ENCODE measurements at regions not wholly inside any gene's neighbourhood (a gene's known extent, or its start where the extent isn't known, plus 50 kb on each side); places are given as distances from the start of the nearest gene placed in this dataset.

GRCh38 chr6:168139121-168139520 lies 60.1 kb upstream of the FRMD1 start:
- Histone ChIP-seq H3K4me1 (no peaks in the 10 kb centered on the region), H3K4me3 (no peak overlapping the region), H3K27ac (no peak overlapping the region), H3K9me3 (no peaks in the 10 kb centered on the region), H3K27me3 (no peaks in the 10 kb centered on the region), H3K36me3 (no peaks in the 10 kb centered on the region)
- TF ChIP-seq POLR2AphosphoS5 (IDR thresholded peaks at IDR 0.05) (no peak), POLR2A (IDR thresholded peaks at IDR 0.05) (no peak), EP300 (IDR thresholded peaks at IDR 0.05; ENCODE audit: low read depth) (no peak), CTCF (IDR thresholded peaks at IDR 0.05) (no peak)
- 82% methylated on average over 4 of the region's 4 CpGs; no CpG with 5 or more reads in 1 of the 2 donors for WGBS, 2 donors (ENCODE audit: low coverage in 1 of 2)
- no peak for DNase-seq
- intact Hi-C loops (cut with DNase I; ENCODE audit: low total_unique reads), result no loop called here
- in situ Hi-C loops (cut with MboI; ENCODE audit: low pct_ligation_motif_present in 1 of 4, low pct_unique_long_range_greater_than_20kb in 1 of 4, low sequenced_read_pairs in 3 of 4), result no loop called here

- intact Hi-C loops (cut with DNase I; ENCODE audit: low total_unique reads), result no loop called here
- in situ Hi-C loops (cut with MboI; ENCODE audit: low pct_ligation_motif_present in 1 of 4, low pct_unique_long_range_greater_than_20kb in 1 of 4, low sequenced_read_pairs in 3 of 4), result no loop called here
Observed at GRCh38 chr6:168138436-168138835, 59.4 kb upstream of the FRMD1 start.

GRCh38 chr6:168137024-168137423 lies 58.0 kb upstream of the FRMD1 start:
- Histone ChIP-seq H3K27ac (no peak overlapping the region), H3K36me3 (no peaks in the 10 kb centered on the region), H3K9me3 (no peaks in the 10 kb centered on the region), H3K4me3 (no peak overlapping the region), H3K27me3 (no peaks in the 10 kb centered on the region), H3K4me1 (peaks cover 0 to 3% (median 0%) of the 10 kb centered on the region in 4 donors)
- in situ Hi-C loops (cut with MboI; ENCODE audit: low pct_ligation_motif_present in 1 of 4, low pct_unique_long_range_greater_than_20kb in 1 of 4, low sequenced_read_pairs in 3 of 4) (no loop called here), intact Hi-C loops (cut with DNase I; ENCODE audit: low total_unique reads) (no loop called here)
- 89 to 90% methylated on average over 7 to 9 of the region's 9 CpGs for WGBS, 2 donors (ENCODE audit: low coverage in 1 of 2)
- TF ChIP-seq POLR2A (IDR thresholded peaks at IDR 0.05), result no peak
- no peak for TF ChIP-seq POLR2AphosphoS5 (IDR thresholded peaks at IDR 0.05)
- TF ChIP-seq CTCF (IDR thresholded peaks at IDR 0.05), result no peak
- TF ChIP-seq EP300 (IDR thresholded peaks at IDR 0.05; ENCODE audit: low read depth), result no peak
- DNase-seq, result no peak

More at GRCh38 chr6:168138436-168138835, 59.4 kb upstream of the FRMD1 start:
- H3K36me3 ChIP-seq, result no peaks in the 10 kb centered on the region
- no peak for DNase-seq
- TF ChIP-seq POLR2AphosphoS5 (IDR thresholded peaks at IDR 0.05) (no peak), CTCF (IDR thresholded peaks at IDR 0.05) (no peak), POLR2A (IDR thresholded peaks at IDR 0.05) (no peak), EP300 (IDR thresholded peaks at IDR 0.05; ENCODE audit: low read depth) (no peak)
- H3K9me3 ChIP-seq, result no peaks in the 10 kb centered on the region
- H3K4me3 ChIP-seq, result no peak overlapping the region
- 82 to 83% methylated on average over 2 to 6 of the region's 6 CpGs for WGBS, 2 donors (ENCODE audit: low coverage in 1 of 2)
- H3K27me3 ChIP-seq, result no peaks in the 10 kb centered on the region
- no peak overlapping the region for H3K27ac ChIP-seq
- H3K4me1 ChIP-seq, result no peaks in the 10 kb centered on the region

GRCh38 chr6:168136622-168137021 lies 57.6 kb upstream of the FRMD1 start:
- TF ChIP-seq POLR2A (IDR thresholded peaks at IDR 0.05) (no peak), POLR2AphosphoS5 (IDR thresholded peaks at IDR 0.05) (no peak), EP300 (IDR thresholded peaks at IDR 0.05; ENCODE audit: low read depth) (no peak), CTCF (IDR thresholded peaks at IDR 0.05) (no peak)
- H3K9me3 ChIP-seq, result no peaks in the 10 kb centered on the region
- H3K27me3 ChIP-seq, result no peaks in the 10 kb centered on the region
- no peaks in the 10 kb centered on the region for H3K36me3 ChIP-seq
- DNase-seq, result no peak
- no peak overlapping the region for H3K27ac ChIP-seq
- intact Hi-C loops (cut with DNase I; ENCODE audit: low total_unique reads) (no loop called here), in situ Hi-C loops (cut with MboI; ENCODE audit: low pct_ligation_motif_present in 1 of 4, low pct_unique_long_range_greater_than_20kb in 1 of 4, low sequenced_read_pairs in 3 of 4) (no loop called here)
- WGBS, 2 donors (ENCODE audit: low coverage in 1 of 2), result 84 to 92% methylated on average over 3 to 4 of the region's 5 CpGs
- peaks cover 0 to 3% (median 0%) of the 10 kb centered on the region in 4 donors for H3K4me1 ChIP-seq
- no peak overlapping the region for H3K4me3 ChIP-seq
